HCT116 (cell line): ENCODE measurements at regions not wholly inside any gene's neighbourhood (a gene's known extent, or its start where the extent isn't known, plus 50 kb on each side); places are given as distances from the start of the nearest gene placed in this dataset.

ENCODE experiments used
- ATAC-seq: fragments of 200-7000 bp; cut with Tn5 transposase; 2 replicates; pipeline ENCODE4 v1.9.1; 2020; ENCODE audit warnings: mild to moderate bottlenecking, moderate library complexity
- BruUV-seq: library from RNA; stranded (reverse); fragments of 400-500 nt; replicated peaks from 2 replicates; lab custom pipeline; 2021; lab: Mats Ljungman, UMichigan
- CTCF ChIA-PET: fragments of 300-600 bp; sonication (Branson Sonifier 250); formaldehyde crosslinking; loops from one replicate; lab custom pipeline; 2021; ENCODE audit warnings: antibody characterized with exemption; lab: Charles Lee
- POLR2A ChIA-PET: fragments of 300-600, 350-600 bp; sonication (Branson Sonifier 250); formaldehyde crosslinking; loops from one replicate; lab custom pipeline; 2021; ENCODE audit warnings: antibody characterized with exemption; lab: Charles Lee
- RAD21 ChIA-PET, 2 experiments: fragments of 300-600 bp; sonication (Branson Sonifier 250); formaldehyde crosslinking; loops; one replicate each; lab custom pipeline; 2023; ENCODE audit warnings: low total read pairs in 2 of 2; ENCODE audit not compliant: uncharacterized antibody in 2 of 2, unreplicated experiment in 2 of 2, low non-redundant PET in 1 of 2; lab: Charles Lee
- DNase-seq: peaks from one replicate; pipeline ENCODE4 v3.0.0-alpha.2; 2010; ENCODE audit warnings: low read depth, low spot score
- H2AFZ ChIP-seq: fragments of 200-600 bp; shearing (Covaris generic), sonication (generic); 2 replicates; pipeline ENCODE4 v1.6.1; 2017; ENCODE audit warnings: low read depth, mixed run types, mixed read lengths, antibody characterized with exemption, low read length; ENCODE audit not compliant: poor library complexity, severe bottlenecking
- H3K27ac ChIP-seq: 2 replicates; pipeline ENCODE4 v1.5.1; 2012; ENCODE audit warnings: low read depth, low read length
- H3K27me3 ChIP-seq: fragments of 200-600 bp; sonication (generic); 2 replicates; pipeline ENCODE4 v1.6.1; 2016; ENCODE audit warnings: mixed run types, low read length, mixed read lengths; ENCODE audit not compliant: insufficient read depth
- H3K36me3 ChIP-seq, 2 experiments: fragments of 200-500 bp in 1 of 2; fragments of 200-600 bp in 1 of 2; sonication (Bioruptor generic) in 1 of 2; sonication (generic) in 1 of 2; 2 replicates each; pipeline versions ENCODE4 v1.5.1 to v1.6.1; 2014 to 2016; ENCODE audit warnings: low read length in 2 of 2, inconsistent platforms in 1 of 2, mixed read lengths in 1 of 2, mixed run types in 1 of 2; ENCODE audit not compliant: insufficient read depth in 2 of 2, control insufficient read depth in 1 of 2
- H3K4me1 ChIP-seq, 2 experiments: fragments of 200-600 bp in 1 of 2; sonication (generic) in 1 of 2; 2 replicates each; pipeline versions ENCODE4 v1.5.1 to v1.6.1; 2012 to 2017; ENCODE audit warnings: low read length in 2 of 2, inconsistent platforms in 1 of 2, mild to moderate bottlenecking in 1 of 2, mixed read lengths in 1 of 2, mixed run types in 1 of 2, moderate library complexity in 1 of 2; ENCODE audit not compliant: insufficient read depth in 2 of 2, control insufficient read depth in 1 of 2
- H3K4me2 ChIP-seq: fragments of 200-600 bp; sonication (generic); 2 replicates; pipeline ENCODE4 v1.6.1; 2017; ENCODE audit warnings: mixed run types, low read length, mixed read lengths
- H3K4me3 ChIP-seq, 2 experiments: fragments of 200-600 bp in 1 of 2; sonication (generic) in 1 of 2; replicated peaks in 1 of 2; 2 replicates each; pipeline ENCODE4 v1.5.1; 2011 to 2016; ENCODE audit warnings: low read length in 2 of 2, control low read depth in 1 of 2, low read depth in 1 of 2, mild to moderate bottlenecking in 1 of 2, mixed read lengths in 1 of 2, mixed run types in 1 of 2
- H3K79me2 ChIP-seq: fragments of 200-600 bp; sonication (generic); 2 replicates; pipeline ENCODE4 v1.6.1; 2017; ENCODE audit warnings: mild to moderate bottlenecking, mixed run types, low read length, moderate library complexity, mixed read lengths; ENCODE audit not compliant: insufficient read depth
- H3K9ac ChIP-seq: fragments of 200-600 bp; sonication (generic); 2 replicates; pipeline ENCODE4 v1.6.1; 2016; ENCODE audit warnings: low read length, mixed read lengths
- H3K9me2 ChIP-seq: fragments of 200-600 bp; sonication (generic), shearing (Covaris generic); 2 replicates; pipeline ENCODE4 v1.6.1; 2017; ENCODE audit warnings: mixed run types, mild to moderate bottlenecking, moderate library complexity; ENCODE audit not compliant: insufficient read depth
- H3K9me3 ChIP-seq, 2 experiments: fragments of 200-500 bp in 1 of 2; fragments of 200-600 bp in 1 of 2; sonication (Bioruptor generic) in 1 of 2; sonication (generic) in 1 of 2; 2 replicates each; pipeline ENCODE4 v1.6.1; 2014 to 2017; ENCODE audit warnings: low read length in 2 of 2, mixed read lengths in 2 of 2, inconsistent platforms in 1 of 2, low read depth in 1 of 2, mild to moderate bottlenecking in 1 of 2, mixed run types in 1 of 2, moderate library complexity in 1 of 2; ENCODE audit not compliant: control insufficient read depth in 1 of 2, insufficient read depth in 1 of 2
- H4K20me1 ChIP-seq: fragments of 200-600 bp; sonication (generic), shearing (Covaris generic); 2 replicates; pipeline ENCODE4 v1.6.1; 2017; ENCODE audit warnings: mixed run types, mild to moderate bottlenecking, moderate library complexity; ENCODE audit not compliant: insufficient read depth
- CBX3 ChIP-seq: IDR thresholded peaks from 2 replicates; pipeline ENCODE4 v1.6.1; 2012; ENCODE audit warnings: low read depth
- EGR1 ChIP-seq: IDR thresholded peaks from 2 replicates; pipeline ENCODE4 v1.6.1; 2012; ENCODE audit warnings: low read depth
- ELF1 ChIP-seq: IDR thresholded peaks from 2 replicates; pipeline ENCODE4 v1.6.1; 2012; ENCODE audit warnings: low read depth, borderline replicate concordance
- EZH2 ChIP-seq: fragments of 200-600 bp; sonication (generic); IDR thresholded peaks from 2 replicates; pipeline ENCODE4 v1.6.1; 2017; ENCODE audit warnings: antibody characterized with exemption, mixed run types
- EZH2phosphoT487 ChIP-seq: fragments of 200-600 bp; IDR thresholded peaks from 2 replicates; pipeline ENCODE4 v1.6.1; 2018; ENCODE audit warnings: antibody characterized with exemption, borderline replicate concordance
- POLR2A ChIP-seq: IDR thresholded peaks from 2 replicates; pipeline ENCODE4 v1.7.0; 2011; ENCODE audit warnings: borderline replicate concordance; ENCODE audit not compliant: insufficient read depth, insufficient read length; ENCODE audit errors: extremely low read depth
- POLR2AphosphoS5 ChIP-seq: IDR thresholded peaks from 2 replicates; pipeline ENCODE4 v1.6.1; 2011; ENCODE audit warnings: mild to moderate bottlenecking, low read depth, low read length, moderate library complexity
- REST ChIP-seq: IDR thresholded peaks from 2 replicates; pipeline ENCODE4 v1.6.1; 2012; ENCODE audit warnings: low read depth
- YY1 ChIP-seq: IDR thresholded peaks from 2 replicates; pipeline ENCODE4 v1.6.1; 2011; ENCODE audit warnings: low read length, low read depth, moderate library complexity, mild to moderate bottlenecking; ENCODE audit not compliant: insufficient replicate concordance; ENCODE audit errors: extremely low read depth
- ZFX ChIP-seq: fragments of 450-650 bp; IDR thresholded peaks from 2 replicates; pipeline ENCODE4 v1.6.1; 2017
- intact Hi-C: fragments of 100-400 bp; cut with micrococcal nuclease; formaldehyde crosslinking; loops from 2 replicates; pipeline ENCODE4 v1.10.0; 2022
- TF ChIP-seq, protein P1 (sequence below): IDR thresholded peaks from 2 replicates; pipeline ENCODE4 v1.6.1; 2012
- TF ChIP-seq, protein P2 (sequence below): IDR thresholded peaks from 2 replicates; pipeline ENCODE4 v1.6.1; 2012
- TF ChIP-seq, protein P3 (sequence below), 3 experiments: fragments of 200-600 bp in 1 of 3; sonication (generic) in 1 of 3; IDR thresholded peaks in 2 of 3; conservative IDR thresholded peaks in 1 of 3; 2 replicates each; pipeline ENCODE4 v1.5.1; 2012 to 2017; ENCODE audit warnings: low read depth in 2 of 3, low read length in 2 of 3, antibody characterized with exemption in 1 of 3, borderline replicate concordance in 1 of 3, control low read depth in 1 of 3, mild to moderate bottlenecking in 1 of 3, mixed read lengths in 1 of 3, mixed run types in 1 of 3, moderate library complexity in 1 of 3; ENCODE audit not compliant: insufficient read depth in 1 of 3

GRCh38 chr3:6223572-6223971 lies 637.3 kb upstream of the GRM7 start:
- Histone ChIP-seq H3K79me2 (no peaks in the 10 kb centered on the region), H2AFZ (no peak overlapping the region), H3K27ac (no peak overlapping the region), H3K9me3 (no peaks in the 10 kb centered on the region), H3K9ac (no peak overlapping the region), H3K9me2 (no peaks in the 10 kb centered on the region), H3K4me1 (no peaks in the 10 kb centered on the region), H3K27me3 (no peaks in the 10 kb centered on the region), H3K4me3 (no peak overlapping the region), H3K4me2 (no peak overlapping the region), H3K36me3 (no peaks in the 10 kb centered on the region), H4K20me1 (no peaks in the 10 kb centered on the region)
- ATAC-seq (no peak), DNase-seq (no peak)
- ChIA-PET RAD21 (no interaction called here), POLR2A (no interaction called here), CTCF (no interaction called here)
- intact Hi-C loops, result no loop called here
- no TSS peak for BruUV-seq
- TF ChIP-seq, protein P1, sequence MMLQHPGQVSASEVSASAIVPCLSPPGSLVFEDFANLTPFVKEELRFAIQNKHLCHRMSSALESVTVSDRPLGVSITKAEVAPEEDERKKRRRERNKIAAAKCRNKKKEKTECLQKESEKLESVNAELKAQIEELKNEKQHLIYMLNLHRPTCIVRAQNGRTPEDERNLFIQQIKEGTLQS, result no peak
- TF ChIP-seq EZH2phosphoT487, result no peak
- TF ChIP-seq POLR2A, result no peak

GRCh38 chr3:6228958-6229683 lies 631.8 kb upstream of the GRM7 start:
- Histone ChIP-seq H3K4me1 (no peaks in the 10 kb centered on the region), H4K20me1 (no peaks in the 10 kb centered on the region), H3K27me3 (no peaks in the 10 kb centered on the region), H2AFZ (no peak overlapping the region), H3K4me2 (no peak overlapping the region), H3K36me3 (no peaks in the 10 kb centered on the region), H3K79me2 (no peaks in the 10 kb centered on the region), H3K9me3 (no peaks in the 10 kb centered on the region), H3K4me3 (no peak overlapping the region), H3K27ac (no peak overlapping the region), H3K9ac (no peak overlapping the region), H3K9me2 (no peaks in the 10 kb centered on the region)
- no TSS peak for BruUV-seq
- POLR2A ChIA-PET, result no interaction called here
- DNase-seq (no peak), ATAC-seq (no peak)
- RAD21 ChIA-PET, result no interaction called here
- intact Hi-C loops, result no loop called here
- CTCF ChIA-PET, result no interaction called here
- TF ChIP-seq EZH2, result no peak
- TF ChIP-seq EZH2phosphoT487, result no peak
- TF ChIP-seq, protein P2, sequence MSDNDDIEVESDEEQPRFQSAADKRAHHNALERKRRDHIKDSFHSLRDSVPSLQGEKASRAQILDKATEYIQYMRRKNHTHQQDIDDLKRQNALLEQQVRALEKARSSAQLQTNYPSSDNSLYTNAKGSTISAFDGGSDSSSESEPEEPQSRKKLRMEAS, result no peak
- no peak for TF ChIP-seq POLR2AphosphoS5
- TF ChIP-seq EGR1, result no peak
- TF ChIP-seq, protein P3, sequence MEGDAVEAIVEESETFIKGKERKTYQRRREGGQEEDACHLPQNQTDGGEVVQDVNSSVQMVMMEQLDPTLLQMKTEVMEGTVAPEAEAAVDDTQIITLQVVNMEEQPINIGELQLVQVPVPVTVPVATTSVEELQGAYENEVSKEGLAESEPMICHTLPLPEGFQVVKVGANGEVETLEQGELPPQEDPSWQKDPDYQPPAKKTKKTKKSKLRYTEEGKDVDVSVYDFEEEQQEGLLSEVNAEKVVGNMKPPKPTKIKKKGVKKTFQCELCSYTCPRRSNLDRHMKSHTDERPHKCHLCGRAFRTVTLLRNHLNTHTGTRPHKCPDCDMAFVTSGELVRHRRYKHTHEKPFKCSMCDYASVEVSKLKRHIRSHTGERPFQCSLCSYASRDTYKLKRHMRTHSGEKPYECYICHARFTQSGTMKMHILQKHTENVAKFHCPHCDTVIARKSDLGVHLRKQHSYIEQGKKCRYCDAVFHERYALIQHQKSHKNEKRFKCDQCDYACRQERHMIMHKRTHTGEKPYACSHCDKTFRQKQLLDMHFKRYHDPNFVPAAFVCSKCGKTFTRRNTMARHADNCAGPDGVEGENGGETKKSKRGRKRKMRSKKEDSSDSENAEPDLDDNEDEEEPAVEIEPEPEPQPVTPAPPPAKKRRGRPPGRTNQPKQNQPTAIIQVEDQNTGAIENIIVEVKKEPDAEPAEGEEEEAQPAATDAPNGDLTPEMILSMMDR (IDR thresholded peaks at IDR 0.05 in 2 of 3, conservative IDR thresholded peaks at IDR 0.05 in 1 of 3; ENCODE audit: borderline replicate concordance in 1 of 3, insufficient read depth in 1 of 3, low read depth in 2 of 3, low read length in 2 of 3), result no peak
- TF ChIP-seq POLR2A, result no peak
- TF ChIP-seq REST, result no peak
- no peak for TF ChIP-seq CBX3
- no peak for TF ChIP-seq ZFX
- TF ChIP-seq YY1, result no peak
- no peak for TF ChIP-seq ELF1
